ENCODE measurements at regions not wholly inside any gene's neighbourhood (a gene's known extent, or its start where the extent isn't known, plus 50 kb on each side); places are given as distances from the start of the nearest gene placed in this dataset.

DNA sequence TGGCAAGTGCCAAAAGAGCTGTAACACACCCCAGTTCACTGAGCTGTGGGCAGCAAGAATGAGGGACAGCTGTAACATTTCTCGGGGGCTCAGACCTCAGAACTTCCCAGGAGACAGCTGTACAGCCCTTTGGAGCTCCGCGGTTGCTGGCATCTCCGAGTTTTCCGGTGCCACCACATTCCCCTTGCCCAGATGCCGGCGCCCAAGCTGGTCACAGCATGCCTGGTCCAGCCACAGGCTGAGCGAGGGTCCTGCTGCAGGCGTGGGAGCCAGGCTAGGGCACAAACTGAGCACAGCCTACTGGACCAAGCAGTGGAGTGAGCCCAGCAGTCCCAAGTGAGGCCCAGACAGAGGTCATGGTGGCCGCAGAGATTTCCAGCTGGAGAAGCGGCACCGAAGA is 797.7 kb upstream of the EDIL3 start:
- TF ChIP-seq, protein P1, sequence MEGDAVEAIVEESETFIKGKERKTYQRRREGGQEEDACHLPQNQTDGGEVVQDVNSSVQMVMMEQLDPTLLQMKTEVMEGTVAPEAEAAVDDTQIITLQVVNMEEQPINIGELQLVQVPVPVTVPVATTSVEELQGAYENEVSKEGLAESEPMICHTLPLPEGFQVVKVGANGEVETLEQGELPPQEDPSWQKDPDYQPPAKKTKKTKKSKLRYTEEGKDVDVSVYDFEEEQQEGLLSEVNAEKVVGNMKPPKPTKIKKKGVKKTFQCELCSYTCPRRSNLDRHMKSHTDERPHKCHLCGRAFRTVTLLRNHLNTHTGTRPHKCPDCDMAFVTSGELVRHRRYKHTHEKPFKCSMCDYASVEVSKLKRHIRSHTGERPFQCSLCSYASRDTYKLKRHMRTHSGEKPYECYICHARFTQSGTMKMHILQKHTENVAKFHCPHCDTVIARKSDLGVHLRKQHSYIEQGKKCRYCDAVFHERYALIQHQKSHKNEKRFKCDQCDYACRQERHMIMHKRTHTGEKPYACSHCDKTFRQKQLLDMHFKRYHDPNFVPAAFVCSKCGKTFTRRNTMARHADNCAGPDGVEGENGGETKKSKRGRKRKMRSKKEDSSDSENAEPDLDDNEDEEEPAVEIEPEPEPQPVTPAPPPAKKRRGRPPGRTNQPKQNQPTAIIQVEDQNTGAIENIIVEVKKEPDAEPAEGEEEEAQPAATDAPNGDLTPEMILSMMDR (IDR thresholded peaks at IDR 0.05) = no peak
- TF ChIP-seq EP300 (IDR thresholded peaks at IDR 0.05; ENCODE audit: low read depth) (no peak), POLR2A (IDR thresholded peaks at IDR 0.05) (no peak)

All from transverse colon (tissue), 3 donors.